ENCODE measurements at regions not wholly inside any gene's neighbourhood (a gene's known extent, or its start where the extent isn't known, plus 50 kb on each side); places are given as distances from the start of the nearest gene placed in this dataset.

- Mint-ChIP-seq H3K4me1 (no peaks in the 10 kb centered on the region), H3K36me3 (ENCODE audit: low read depth) (no peaks in the 10 kb centered on the region), H3K9me3 (no peaks in the 10 kb centered on the region), H3K27me3 (peaks cover 15% of the 10 kb centered on the region), H3K27ac (no peak overlapping the region), H3K4me3 (no peak overlapping the region)
- ATAC-seq (replicated peaks) = no peak
These were observed 95.1 kb upstream of the SLC22A23 start for GRCh38 chr6:3551716-3552511.

- no peaks in the 10 kb centered on the region for H3K36me3 Mint-ChIP-seq (ENCODE audit: low read depth)
- H3K9me3 Mint-ChIP-seq = no peaks in the 10 kb centered on the region
- H3K4me1 Mint-ChIP-seq = no peaks in the 10 kb centered on the region
These were observed 92.6 kb upstream of the SLC22A23 start for GRCh38 chr6:3549314-3549940.

GRCh38 chr6:3546121-3546520 is 89.3 kb upstream of the SLC22A23 start:
- no peak for ATAC-seq (replicated peaks)

More at GRCh38 chr6:3549314-3549940, 92.6 kb upstream of the SLC22A23 start:
- Mint-ChIP-seq H3K4me3 (no peak overlapping the region), H3K27ac (no peak overlapping the region), H3K27me3 (peaks cover 18% of the 10 kb centered on the region)
- ATAC-seq (replicated peaks) = no peak

GRCh38 chr6:3545156-3545555 is 88.3 kb upstream of the SLC22A23 start:
- peaks cover 8% of the 10 kb centered on the region for H3K27me3 Mint-ChIP-seq
- ATAC-seq (replicated peaks) = no peak

More at GRCh38 chr6:3546121-3546520, 89.3 kb upstream of the SLC22A23 start:
- peaks cover 8% of the 10 kb centered on the region for H3K27me3 Mint-ChIP-seq
- no peak overlapping the region for H3K27ac Mint-ChIP-seq
- H3K4me3 Mint-ChIP-seq = no peak overlapping the region
- no peaks in the 10 kb centered on the region for H3K9me3 Mint-ChIP-seq
- H3K4me1 Mint-ChIP-seq = no peaks in the 10 kb centered on the region
- no peaks in the 10 kb centered on the region for H3K36me3 Mint-ChIP-seq (ENCODE audit: low read depth)

GRCh38 chr6:3542032-3542640 is 85.3 kb upstream of the SLC22A23 start:
- no peaks in the 10 kb centered on the region for H3K36me3 Mint-ChIP-seq (ENCODE audit: low read depth)
- no peak overlapping the region for H3K4me3 Mint-ChIP-seq
- H3K9me3 Mint-ChIP-seq = no peaks in the 10 kb centered on the region
- H3K27me3 Mint-ChIP-seq = peaks cover 21% of the 10 kb centered on the region
- no peaks in the 10 kb centered on the region for H3K4me1 Mint-ChIP-seq
- no peak overlapping the region for H3K27ac Mint-ChIP-seq
- ATAC-seq (replicated peaks) = no peak

More at GRCh38 chr6:3545156-3545555, 88.3 kb upstream of the SLC22A23 start:
- Mint-ChIP-seq H3K4me1 (no peaks in the 10 kb centered on the region), H3K9me3 (no peaks in the 10 kb centered on the region), H3K36me3 (ENCODE audit: low read depth) (no peaks in the 10 kb centered on the region), H3K27ac (no peak overlapping the region), H3K4me3 (no peak overlapping the region)

GRCh38 chr6:3541006-3541585 is 84.2 kb upstream of the SLC22A23 start:
- no peak for ATAC-seq (replicated peaks)
- H3K4me1 Mint-ChIP-seq = no peaks in the 10 kb centered on the region
- H3K27me3 Mint-ChIP-seq = peaks cover 21% of the 10 kb centered on the region
- H3K4me3 Mint-ChIP-seq = no peak overlapping the region
- H3K36me3 Mint-ChIP-seq (ENCODE audit: low read depth) = no peaks in the 10 kb centered on the region
- no peaks in the 10 kb centered on the region for H3K9me3 Mint-ChIP-seq
- no peak overlapping the region for H3K27ac Mint-ChIP-seq

- ATAC-seq (replicated peaks) = no peak
- H3K4me1 Mint-ChIP-seq = no peaks in the 10 kb centered on the region
- H3K27ac Mint-ChIP-seq = no peak overlapping the region
- H3K9me3 Mint-ChIP-seq = no peaks in the 10 kb centered on the region
- H3K27me3 Mint-ChIP-seq = peaks cover 21% of the 10 kb centered on the region
- H3K36me3 Mint-ChIP-seq (ENCODE audit: low read depth) = no peaks in the 10 kb centered on the region
- H3K4me3 Mint-ChIP-seq = no peak overlapping the region
These were observed 83.5 kb upstream of the SLC22A23 start for GRCh38 chr6:3540253-3540820.

- no peak for ATAC-seq (replicated peaks)
- Mint-ChIP-seq H3K27ac (no peak overlapping the region), H3K36me3 (ENCODE audit: low read depth) (no peaks in the 10 kb centered on the region), H3K4me1 (no peaks in the 10 kb centered on the region), H3K9me3 (no peaks in the 10 kb centered on the region), H3K4me3 (no peak overlapping the region), H3K27me3 (peaks cover 20% of the 10 kb centered on the region)
These were observed 81.7 kb upstream of the SLC22A23 start for GRCh38 chr6:3538536-3538935.

- H3K4me3 Mint-ChIP-seq = no peak overlapping the region
- peaks cover 21% of the 10 kb centered on the region for H3K27me3 Mint-ChIP-seq
- no peaks in the 10 kb centered on the region for H3K4me1 Mint-ChIP-seq
- no peak for ATAC-seq (replicated peaks)
- no peaks in the 10 kb centered on the region for H3K9me3 Mint-ChIP-seq
- H3K27ac Mint-ChIP-seq = no peak overlapping the region
- no peaks in the 10 kb centered on the region for H3K36me3 Mint-ChIP-seq (ENCODE audit: low read depth)
These were observed 80.1 kb upstream of the SLC22A23 start for GRCh38 chr6:3536901-3537300.

GRCh38 chr6:3535776-3536435 is 79.1 kb upstream of the SLC22A23 start:
- no peaks in the 10 kb centered on the region for H3K36me3 Mint-ChIP-seq (ENCODE audit: low read depth)
- H3K27ac Mint-ChIP-seq = no peak overlapping the region
- no peaks in the 10 kb centered on the region for H3K4me1 Mint-ChIP-seq
- no peak for ATAC-seq (replicated peaks)
- H3K27me3 Mint-ChIP-seq = peaks cover 21% of the 10 kb centered on the region
- H3K4me3 Mint-ChIP-seq = no peak overlapping the region
- H3K9me3 Mint-ChIP-seq = no peaks in the 10 kb centered on the region

GRCh38 chr6:3535033-3535775 is 78.4 kb upstream of the SLC22A23 start:
- Mint-ChIP-seq H3K4me3 (no peak overlapping the region), H3K9me3 (no peaks in the 10 kb centered on the region), H3K27me3 (peaks cover 28% of the 10 kb centered on the region), H3K36me3 (ENCODE audit: low read depth) (no peaks in the 10 kb centered on the region), H3K4me1 (no peaks in the 10 kb centered on the region), H3K27ac (no peak overlapping the region)
- no peak for ATAC-seq (replicated peaks)

- Mint-ChIP-seq H3K36me3 (ENCODE audit: low read depth) (no peaks in the 10 kb centered on the region), H3K9me3 (no peaks in the 10 kb centered on the region), H3K4me3 (no peak overlapping the region), H3K4me1 (no peaks in the 10 kb centered on the region), H3K27me3 (peaks cover 30% of the 10 kb centered on the region), H3K27ac (no peak overlapping the region)
- ATAC-seq (replicated peaks) = no peak
These were observed 77.7 kb upstream of the SLC22A23 start for GRCh38 chr6:3534599-3534998.

- ATAC-seq (replicated peaks) = no peak
- Mint-ChIP-seq H3K27me3 (peaks cover 26% of the 10 kb centered on the region), H3K4me1 (no peaks in the 10 kb centered on the region), H3K9me3 (no peaks in the 10 kb centered on the region), H3K36me3 (ENCODE audit: low read depth) (no peaks in the 10 kb centered on the region), H3K4me3 (no peak overlapping the region), H3K27ac (no peak overlapping the region)
These were observed 77.1 kb upstream of the SLC22A23 start for GRCh38 chr6:3533981-3534380.

Data from activated T-helper 17 cell treated with anti-CD3 and anti-CD28 coated beads, Interleukin-2, amount 50 U/mL, for 72 hours (primary cell).